ENCODE measurements at regions not wholly inside any gene's neighbourhood (a gene's known extent, or its start where the extent isn't known, plus 50 kb on each side); places are given as distances from the start of the nearest gene placed in this dataset.

GRCh38 chr3:166962911-166963310 is 417.2 kb downstream of the ZBBX start:
- H4K20me1 ChIP-seq (ENCODE audit: insufficient read depth, low read length): no peaks in the 10 kb centered on the region
- no peak for FAIRE-seq
- no peak for TF ChIP-seq ZNF841 (CRISPR knock-in tag; IDR thresholded peaks at IDR 0.05; ENCODE audit: borderline replicate concordance)
- TF ChIP-seq KLF11 (CRISPR knock-in tag; IDR thresholded peaks at IDR 0.05): no peak
- no peak for TF ChIP-seq SCMH1 (CRISPR knock-in tag; IDR thresholded peaks at IDR 0.05; ENCODE audit: borderline replicate concordance)
- TF ChIP-seq HNF4A (CRISPR knock-in tag; IDR thresholded peaks at IDR 0.05): peak; percentile 47; the same call in 1 of the 2 replicates
- peak; percentile 73 for TF ChIP-seq KAT2B (IDR thresholded peaks at IDR 0.05; ENCODE audit: borderline replicate concordance, low read depth, low read length)
- no peak for TF ChIP-seq CEBPB (IDR thresholded peaks at IDR 0.05; ENCODE audit: borderline replicate concordance, low read depth, low read length)
- 0 out of 2 replicates have a peak, but pooled peaks have one; percentile 22 for TF ChIP-seq PAXIP1 (CRISPR knock-in tag; conservative IDR thresholded peaks at IDR 0.05)
- no peak for TF ChIP-seq GPBP1L1 (CRISPR knock-in tag; IDR thresholded peaks at IDR 0.05)
- TF ChIP-seq AHDC1 (CRISPR knock-in tag; IDR thresholded peaks at IDR 0.05; ENCODE audit: borderline replicate concordance): peak; percentile 52; the same call in 1 of the 2 replicates
- TF ChIP-seq NRL (CRISPR knock-in tag; IDR thresholded peaks at IDR 0.05; ENCODE audit: borderline replicate concordance): no peak

More at GRCh38 chr3:166962911-166963310, 417.2 kb downstream of the ZBBX start:
- H3K36me3 ChIP-seq (replicated peaks in 1 of 2; ENCODE audit: control insufficient read depth in 1 of 2, insufficient read depth in 2 of 2, low read length in 2 of 2): no peaks in the 10 kb centered on the region
- ChIA-PET POLR2A (no interaction called here), CTCF (ENCODE audit: low intra/inter-chr PET ratio, low total read pairs) (no interaction called here)
- H2AFZ ChIP-seq (ENCODE audit: low read length): no peak overlapping the region
- H3K27ac ChIP-seq (ENCODE audit: extremely low read length, insufficient read depth, low read length): no peak overlapping the region
- 1% methylated on average over 2 of the region's 2 CpGs for WGBS (ENCODE audit: low lambda C conversion rate)
- H3K27me3 ChIP-seq (ENCODE audit: control insufficient read depth in 1 of 2, insufficient read depth in 2 of 2, low read length in 2 of 2): no peaks in the 10 kb centered on the region
- intact Hi-C loops (cut with micrococcal nuclease; ENCODE audit: unreplicated experiment) (no loop called here), in situ Hi-C loops (cut with HindIII; ENCODE audit: extremely low pct_ligation_motif_present, low pct_unique_long_range_greater_than_20kb) (no loop called here)
- BruUV-seq (replicated peaks): no TSS peak
- no peaks in the 10 kb centered on the region for H3K4me1 ChIP-seq (ENCODE audit: insufficient read depth, low read length)
- H3K9me3 ChIP-seq (ENCODE audit: low read length): no peaks in the 10 kb centered on the region
- ATAC-seq (no peak), DNase-seq (ENCODE audit: low spot score) (no peak)
- H3K79me2 ChIP-seq (ENCODE audit: insufficient read depth, low read length): no peaks in the 10 kb centered on the region
- no peak overlapping the region for H3K4me2 ChIP-seq (ENCODE audit: low read depth, low read length)
- H3K9ac ChIP-seq (ENCODE audit: insufficient read depth, low read depth, low read length): no peak overlapping the region
- H3K4me3 ChIP-seq (replicated peaks in 1 of 3; ENCODE audit: insufficient read depth in 1 of 3, low read depth in 2 of 3, low read length in 3 of 3): no peak overlapping the region

All from HepG2 (cell line).